SK-N-MC (cell line): ENCODE measurements at regions not wholly inside any gene's neighbourhood (a gene's known extent, or its start where the extent isn't known, plus 50 kb on each side); places are given as distances from the start of the nearest gene placed in this dataset.

ENCODE experiments used
- DNase-seq: peaks from one replicate; pipeline ENCODE4 v3.0.0-alpha.2; 2011; ENCODE audit warnings: low read depth, low spot score
- H3K27ac ChIP-seq: fragments of 200-600 bp; sonication (generic); 2 replicates; pipeline ENCODE4 v1.5.1; 2016; ENCODE audit warnings: mixed run types
- H3K36me3 ChIP-seq: fragments of 200-600 bp; sonication (generic); 2 replicates; pipeline ENCODE4 v1.6.1; 2017; ENCODE audit warnings: antibody characterized with exemption, low read length, mixed read lengths; ENCODE audit not compliant: insufficient read depth
- H3K4me3 ChIP-seq: fragments of 200-600 bp; sonication (generic); 2 replicates; pipeline ENCODE4 v1.5.1; 2016
- H3K9ac ChIP-seq: fragments of 200-600 bp; sonication (generic); 2 replicates; pipeline ENCODE4 v1.8.0; 2017; ENCODE audit warnings: mixed run types, mixed read lengths; ENCODE audit not compliant: insufficient read length
- H3K9me3 ChIP-seq: fragments of 200-600 bp; sonication (generic); 2 replicates; pipeline ENCODE4 v1.6.1; 2017; ENCODE audit warnings: low read depth, mild to moderate bottlenecking, antibody characterized with exemption, low read length, moderate library complexity, mixed read lengths
- EZH2 ChIP-seq: fragments of 200-600 bp; sonication (generic); IDR thresholded peaks from one replicate; pipeline ENCODE4 v1.6.1; 2017; ENCODE audit warnings: antibody characterized with exemption
- FOXP2 ChIP-seq: optimal IDR thresholded peaks from 2 replicates; pipeline ENCODE3; 2011; ENCODE audit warnings: mild to moderate bottlenecking, moderate library complexity; ENCODE audit not compliant: insufficient read depth; ENCODE audit errors: extremely low read length, control extremely low read depth
- POLR2AphosphoS5 ChIP-seq: IDR thresholded peaks from 2 replicates; pipeline ENCODE4 v1.6.1; 2012; ENCODE audit warnings: mild to moderate bottlenecking, low read depth, low read length, borderline replicate concordance

GRCh38 chr6:67887419-67887746 lies 747.7 kb upstream of the ADGRB3 start:
- TF ChIP-seq POLR2AphosphoS5 (no peak), FOXP2 (no peak), EZH2 (no peak)
- H3K9ac ChIP-seq = no peak overlapping the region
- H3K27ac ChIP-seq = no peak overlapping the region
- no peak for DNase-seq
- H3K9me3 ChIP-seq = no peaks in the 10 kb centered on the region
- H3K4me3 ChIP-seq = no peak overlapping the region
- no peaks in the 10 kb centered on the region for H3K36me3 ChIP-seq

GRCh38 chr6:67886840-67887292 lies 748.2 kb upstream of the ADGRB3 start:
- no peak overlapping the region for H3K4me3 ChIP-seq
- H3K9me3 ChIP-seq = no peaks in the 10 kb centered on the region
- no peak overlapping the region for H3K9ac ChIP-seq
- no peak for DNase-seq
- no peaks in the 10 kb centered on the region for H3K36me3 ChIP-seq
- H3K27ac ChIP-seq = no peak overlapping the region
- TF ChIP-seq POLR2AphosphoS5 = no peak
- TF ChIP-seq FOXP2 = no peak
- TF ChIP-seq EZH2 = no peak

GRCh38 chr6:67886036-67886707 lies 748.9 kb upstream of the ADGRB3 start:
- Histone ChIP-seq H3K9ac (no peak overlapping the region), H3K36me3 (no peaks in the 10 kb centered on the region), H3K27ac (no peak overlapping the region), H3K4me3 (no peak overlapping the region), H3K9me3 (no peaks in the 10 kb centered on the region)
- TF ChIP-seq FOXP2 (no peak), EZH2 (no peak), POLR2AphosphoS5 (no peak)
- no peak for DNase-seq

GRCh38 chr6:67885081-67886033 lies 749.7 kb upstream of the ADGRB3 start:
- Histone ChIP-seq H3K9ac (no peak overlapping the region), H3K9me3 (no peaks in the 10 kb centered on the region), H3K27ac (no peak overlapping the region), H3K4me3 (no peak overlapping the region), H3K36me3 (no peaks in the 10 kb centered on the region)
- no peak for DNase-seq
- TF ChIP-seq POLR2AphosphoS5 = no peak
- no peak for TF ChIP-seq FOXP2
- no peak for TF ChIP-seq EZH2

- Histone ChIP-seq H3K36me3 (no peaks in the 10 kb centered on the region), H3K4me3 (no peak overlapping the region), H3K9me3 (no peaks in the 10 kb centered on the region), H3K27ac (no peak overlapping the region), H3K9ac (no peak overlapping the region)
- no peak for TF ChIP-seq POLR2AphosphoS5
- TF ChIP-seq EZH2 = no peak
- no peak for TF ChIP-seq FOXP2
- no peak for DNase-seq
Measured at GRCh38 chr6:67884442-67884841, 750.6 kb upstream of the ADGRB3 start.

- H3K27ac ChIP-seq = no peak overlapping the region
- H3K36me3 ChIP-seq = no peaks in the 10 kb centered on the region
- TF ChIP-seq POLR2AphosphoS5 (no peak), FOXP2 (no peak), EZH2 (no peak)
- DNase-seq = no peak
- H3K9me3 ChIP-seq = no peaks in the 10 kb centered on the region
- no peak overlapping the region for H3K9ac ChIP-seq
- no peak overlapping the region for H3K4me3 ChIP-seq
Measured at GRCh38 chr6:67883500-67884366, 751.3 kb upstream of the ADGRB3 start.

- no peaks in the 10 kb centered on the region for H3K36me3 ChIP-seq
- DNase-seq = no peak
- TF ChIP-seq EZH2 (no peak), FOXP2 (no peak), POLR2AphosphoS5 (no peak)
- H3K4me3 ChIP-seq = no peak overlapping the region
- H3K9ac ChIP-seq = no peak overlapping the region
- no peak overlapping the region for H3K27ac ChIP-seq
- no peaks in the 10 kb centered on the region for H3K9me3 ChIP-seq
Measured at GRCh38 chr6:67882436-67883311, 752.4 kb upstream of the ADGRB3 start.
